Liver (tissue), 3 donors: ENCODE measurements at regions not wholly inside any gene's neighbourhood (a gene's known extent, or its start where the extent isn't known, plus 50 kb on each side); places are given as distances from the start of the nearest gene placed in this dataset.

Experiments
- JUND ChIP-seq, 2 donors: IDR thresholded peaks; 2 replicates each; pipeline ENCODE4 v1.6.1; 2016; ENCODE audit warnings: antibody characterized with exemption in 2 of 2
- TF ChIP-seq, protein P1 (sequence below): IDR thresholded peaks from 2 replicates; pipeline ENCODE4 v1.6.1; 2016; ENCODE audit warnings: antibody characterized with exemption
- TF ChIP-seq, protein P2 (sequence below): fragments of 150-350 bp; IDR thresholded peaks from 2 replicates; pipeline ENCODE4 v1.5.1; 2017; ENCODE audit warnings: improper control_type of control experiment, low read depth, low read length; ENCODE audit not compliant: missing input control
- donor health status: healthy.
- donor health status: healthy.

DNA sequence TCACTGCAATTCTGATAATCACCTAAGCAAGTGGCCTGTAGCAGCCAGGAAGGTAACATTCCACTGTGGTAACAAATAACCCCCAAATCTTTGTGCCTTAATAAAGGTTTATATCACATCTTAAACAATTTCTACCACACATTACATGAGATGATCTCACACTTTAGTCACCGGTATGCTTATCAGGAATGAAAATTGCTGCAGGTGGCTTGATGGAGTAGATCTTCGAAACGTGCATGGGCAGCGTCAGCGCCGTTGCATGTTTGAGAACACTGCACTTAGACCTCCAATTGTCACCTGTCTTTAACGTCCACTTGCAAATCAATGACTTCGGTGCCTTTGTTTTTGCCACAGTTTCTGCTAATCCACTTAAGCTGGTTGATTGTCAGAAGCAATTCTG lies 477.4 kb downstream of the VRK1 start:
- TF ChIP-seq, protein P1, sequence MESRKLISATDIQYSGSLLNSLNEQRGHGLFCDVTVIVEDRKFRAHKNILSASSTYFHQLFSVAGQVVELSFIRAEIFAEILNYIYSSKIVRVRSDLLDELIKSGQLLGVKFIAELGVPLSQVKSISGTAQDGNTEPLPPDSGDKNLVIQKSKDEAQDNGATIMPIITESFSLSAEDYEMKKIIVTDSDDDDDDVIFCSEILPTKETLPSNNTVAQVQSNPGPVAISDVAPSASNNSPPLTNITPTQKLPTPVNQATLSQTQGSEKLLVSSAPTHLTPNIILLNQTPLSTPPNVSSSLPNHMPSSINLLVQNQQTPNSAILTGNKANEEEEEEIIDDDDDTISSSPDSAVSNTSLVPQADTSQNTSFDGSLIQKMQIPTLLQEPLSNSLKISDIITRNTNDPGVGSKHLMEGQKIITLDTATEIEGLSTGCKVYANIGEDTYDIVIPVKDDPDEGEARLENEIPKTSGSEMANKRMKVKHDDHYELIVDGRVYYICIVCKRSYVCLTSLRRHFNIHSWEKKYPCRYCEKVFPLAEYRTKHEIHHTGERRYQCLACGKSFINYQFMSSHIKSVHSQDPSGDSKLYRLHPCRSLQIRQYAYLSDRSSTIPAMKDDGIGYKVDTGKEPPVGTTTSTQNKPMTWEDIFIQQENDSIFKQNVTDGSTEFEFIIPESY, result no peak
- TF ChIP-seq, protein P2, sequence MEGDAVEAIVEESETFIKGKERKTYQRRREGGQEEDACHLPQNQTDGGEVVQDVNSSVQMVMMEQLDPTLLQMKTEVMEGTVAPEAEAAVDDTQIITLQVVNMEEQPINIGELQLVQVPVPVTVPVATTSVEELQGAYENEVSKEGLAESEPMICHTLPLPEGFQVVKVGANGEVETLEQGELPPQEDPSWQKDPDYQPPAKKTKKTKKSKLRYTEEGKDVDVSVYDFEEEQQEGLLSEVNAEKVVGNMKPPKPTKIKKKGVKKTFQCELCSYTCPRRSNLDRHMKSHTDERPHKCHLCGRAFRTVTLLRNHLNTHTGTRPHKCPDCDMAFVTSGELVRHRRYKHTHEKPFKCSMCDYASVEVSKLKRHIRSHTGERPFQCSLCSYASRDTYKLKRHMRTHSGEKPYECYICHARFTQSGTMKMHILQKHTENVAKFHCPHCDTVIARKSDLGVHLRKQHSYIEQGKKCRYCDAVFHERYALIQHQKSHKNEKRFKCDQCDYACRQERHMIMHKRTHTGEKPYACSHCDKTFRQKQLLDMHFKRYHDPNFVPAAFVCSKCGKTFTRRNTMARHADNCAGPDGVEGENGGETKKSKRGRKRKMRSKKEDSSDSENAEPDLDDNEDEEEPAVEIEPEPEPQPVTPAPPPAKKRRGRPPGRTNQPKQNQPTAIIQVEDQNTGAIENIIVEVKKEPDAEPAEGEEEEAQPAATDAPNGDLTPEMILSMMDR, result no peak
- no peak for TF ChIP-seq JUND (IDR thresholded peaks at IDR 0.05)
